PC-3 (cell line): ENCODE measurements at regions not wholly inside any gene's neighbourhood (a gene's known extent, or its start where the extent isn't known, plus 50 kb on each side); places are given as distances from the start of the nearest gene placed in this dataset.

ENCODE experiments used
- CTCF ChIP-seq: fragments of 300-600 bp; sonication (generic); conservative IDR thresholded peaks from 2 replicates; pipeline ENCODE4 v1.5.1; 2017; ENCODE audit warnings: antibody characterized with exemption, low read depth, mild to moderate bottlenecking, low read length
- EZH2 ChIP-seq: fragments of 300-600 bp; sonication (generic); IDR thresholded peaks from one replicate; pipeline ENCODE4 v1.6.1; 2017; ENCODE audit warnings: antibody characterized with exemption, mild to moderate bottlenecking, low read length; ENCODE audit not compliant: unreplicated experiment

- TF ChIP-seq CTCF (no peak), EZH2 (no peak)
Measured at GRCh38 chr5:17123010-17123409, 94.4 kb upstream of the BASP1 start.
